Renal pelvis (tissue), 1 donor: ENCODE measurements at regions not wholly inside any gene's neighbourhood (a gene's known extent, or its start where the extent isn't known, plus 50 kb on each side); places are given as distances from the start of the nearest gene placed in this dataset.
A peak's percentile ranks its signal among the peaks of the same experiment; 100 is the strongest.

Source experiments
- DNase-seq: peaks from one replicate; pipeline ENCODE4 v3.0.0-alpha.2; 2013

- DNase-seq, result no peak
These were observed 226.0 kb upstream of the ANO3 start for GRCh38 chr11:26105762-26106423.

DNA sequence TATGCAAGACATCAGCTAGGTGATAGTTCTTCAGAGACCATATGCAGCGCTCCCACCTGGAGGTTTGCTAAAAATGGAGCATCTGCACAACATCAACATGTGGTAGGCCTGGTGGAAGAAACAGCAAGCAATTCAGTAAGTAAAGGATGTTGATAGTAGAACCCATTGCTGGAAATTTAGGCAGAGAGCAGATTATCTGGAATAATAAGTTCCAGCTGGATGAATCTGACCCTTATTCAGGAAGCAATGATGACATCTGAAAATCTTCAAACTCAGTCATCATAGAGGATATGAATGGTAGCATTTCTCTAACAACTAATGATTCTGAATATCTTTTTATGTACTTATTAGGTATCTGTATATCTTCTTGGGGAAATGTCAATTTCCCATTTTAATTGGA lies 225.2 kb upstream of the ANO3 start:
- no peak for DNase-seq

DNA sequence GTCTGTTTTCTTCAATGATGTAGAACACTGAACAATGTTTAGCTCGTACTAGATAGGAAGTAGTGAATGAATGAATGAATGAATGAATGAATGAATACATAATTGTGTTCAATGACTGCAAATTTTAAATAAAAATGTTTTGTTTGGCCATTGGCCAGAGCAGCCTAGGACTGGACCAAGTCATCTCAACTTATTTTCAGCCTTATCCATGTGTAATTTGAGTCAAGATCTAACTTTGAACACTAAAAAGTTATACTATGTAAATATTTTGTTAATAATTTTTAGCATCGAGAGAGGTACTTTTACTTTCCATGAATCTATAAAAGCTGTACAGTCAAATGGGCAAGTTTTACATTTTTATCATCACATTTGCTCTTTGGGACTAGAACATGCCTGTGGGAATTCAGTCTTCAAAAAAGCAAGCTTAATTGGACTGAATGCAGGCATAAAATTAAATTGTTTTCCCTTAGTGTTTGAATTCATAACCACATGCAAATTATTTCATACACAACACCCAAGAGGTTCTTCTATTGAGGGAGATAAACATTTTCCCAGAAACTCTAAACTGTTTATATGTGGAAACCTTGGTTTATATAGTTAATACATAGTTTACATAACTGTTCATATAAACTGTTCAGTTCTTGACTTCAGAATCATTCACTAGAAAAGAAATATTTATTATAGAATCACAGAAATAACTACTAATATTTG lies 222.1 kb upstream of the ANO3 start:
- no peak for DNase-seq

GRCh38 chr11:26112264-26112663 lies 219.7 kb upstream of the ANO3 start:
- no peak for DNase-seq

GRCh38 chr11:26121466-26121865 lies 210.5 kb upstream of the ANO3 start:
- no peak for DNase-seq

GRCh38 chr11:26126741-26127140 lies 205.2 kb upstream of the ANO3 start:
- DNase-seq, result no peak

- DNase-seq, result no peak
These were observed 204.6 kb upstream of the ANO3 start for GRCh38 chr11:26127336-26127735.

GRCh38 chr11:26131406-26131805 lies 200.5 kb upstream of the ANO3 start:
- no peak for DNase-seq

DNA sequence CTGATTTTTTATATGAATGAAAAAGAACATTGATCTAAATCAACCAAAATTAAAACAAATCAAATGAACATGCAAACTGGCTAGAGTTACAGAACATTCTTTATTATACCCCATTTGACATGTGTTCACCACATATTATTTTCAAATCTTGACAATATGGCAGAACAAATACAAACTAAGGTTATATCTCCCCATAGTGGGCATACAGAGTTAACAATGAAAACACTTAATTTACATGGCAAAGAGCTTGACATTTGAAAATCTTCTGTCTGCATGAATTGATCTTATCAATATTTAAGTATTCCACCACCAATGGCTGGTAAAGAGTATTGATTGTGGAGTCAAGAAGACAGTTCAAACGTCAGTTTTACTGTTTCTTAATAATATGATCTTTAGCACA lies 197.9 kb upstream of the ANO3 start:
- DNase-seq, result no peak

- DNase-seq, result peak; percentile 42
These were observed 197.2 kb upstream of the ANO3 start for GRCh38 chr11:26134481-26135355.

GRCh38 chr11:26137651-26138050 lies 194.3 kb upstream of the ANO3 start:
- no peak for DNase-seq

DNA sequence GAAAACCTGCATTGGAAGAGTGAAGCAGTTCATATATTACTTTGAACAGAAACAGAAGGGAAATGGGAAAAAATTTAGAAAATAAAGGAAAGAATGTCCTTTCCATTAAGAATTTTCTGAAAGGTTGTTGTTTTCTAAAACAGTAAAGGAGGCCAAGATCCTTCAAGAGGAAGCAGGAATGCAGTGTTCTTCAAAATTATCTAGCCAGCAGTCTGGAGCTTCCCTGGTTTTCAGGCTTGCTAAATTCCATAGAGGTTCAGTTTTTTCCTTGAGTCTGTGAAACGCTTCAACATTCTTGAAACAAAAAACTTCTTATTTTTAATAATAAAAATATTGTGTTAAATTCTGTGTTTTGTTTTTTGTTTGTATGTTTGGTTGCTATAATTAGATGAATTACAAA lies 189.0 kb upstream of the ANO3 start:
- DNase-seq, result no peak

GRCh38 chr11:26143566-26144290 lies 188.2 kb upstream of the ANO3 start:
- DNase-seq, result no peak

GRCh38 chr11:26144291-26144690 lies 187.6 kb upstream of the ANO3 start:
- no peak for DNase-seq

GRCh38 chr11:26144911-26145310 lies 187.0 kb upstream of the ANO3 start:
- DNase-seq, result no peak

- DNase-seq, result no peak
These were observed 182.3 kb upstream of the ANO3 start for GRCh38 chr11:26149585-26149984.

DNA sequence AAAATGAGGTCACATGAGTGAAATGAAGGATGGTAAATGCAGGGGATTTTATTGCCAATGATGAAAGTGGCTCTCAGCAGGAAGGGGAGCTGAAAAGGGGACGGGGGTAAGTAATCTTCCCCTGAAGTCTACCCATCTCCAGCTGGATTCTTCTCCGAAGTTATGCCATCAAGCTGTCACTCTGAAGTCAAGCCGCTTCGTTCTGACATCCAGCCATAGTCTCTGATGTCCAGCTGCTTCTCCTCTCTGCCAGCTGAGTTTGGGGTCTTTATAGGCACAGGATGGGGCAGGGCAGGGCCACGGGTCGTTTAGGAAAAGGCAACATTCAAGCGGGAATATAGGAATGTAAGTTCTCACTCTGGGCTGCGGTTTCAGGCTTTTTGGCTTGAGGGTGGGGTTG lies 181.9 kb upstream of the ANO3 start:
- DNase-seq, result no peak

- DNase-seq, result no peak
These were observed 173.7 kb upstream of the ANO3 start for GRCh38 chr11:26158251-26158650.

- DNase-seq, result no peak
These were observed 169.6 kb upstream of the ANO3 start for GRCh38 chr11:26162291-26162690.

GRCh38 chr11:26186389-26186788 lies 145.5 kb upstream of the ANO3 start:
- no peak for DNase-seq

GRCh38 chr11:26187639-26188038 lies 144.3 kb upstream of the ANO3 start:
- no peak for DNase-seq

GRCh38 chr11:26188554-26188953 lies 143.4 kb upstream of the ANO3 start:
- no peak for DNase-seq
